Thymus (tissue), 11 donors: ENCODE measurements at regions not wholly inside any gene's neighbourhood (a gene's known extent, or its start where the extent isn't known, plus 50 kb on each side); places are given as distances from the start of the nearest gene placed in this dataset.

ENCODE experiments used
- DNase-seq, 9 donors: peaks; one replicate each; pipeline ENCODE4 v3.0.0-alpha.2; 2013; ENCODE audit warnings: low spot score in 9 of 9, low read depth in 6 of 9, missing footprints in 1 of 9
- H3K27ac ChIP-seq, 2 donors: one replicate each; pipeline ENCODE4 v1.5.1; 2013; ENCODE audit warnings: control low read depth in 1 of 2, low read depth in 1 of 2, low read length in 1 of 2, mild to moderate bottlenecking in 1 of 2, moderate library complexity in 1 of 2
- H3K27me3 ChIP-seq, 2 donors: one replicate each; pipeline ENCODE4 v1.5.1; 2013; ENCODE audit warnings: low read length in 1 of 2; ENCODE audit not compliant: control insufficient read depth in 2 of 2, insufficient read depth in 1 of 2
- H3K36me3 ChIP-seq, 2 donors: one replicate each; pipeline ENCODE4 v1.5.1; 2013; ENCODE audit warnings: low read length in 1 of 2, mild to moderate bottlenecking in 1 of 2, moderate library complexity in 1 of 2; ENCODE audit not compliant: control insufficient read depth in 2 of 2, insufficient read depth in 2 of 2
- H3K4me1 ChIP-seq, 2 donors: one replicate each; pipeline ENCODE4 v1.5.1; 2013; ENCODE audit warnings: low read length in 2 of 2; ENCODE audit not compliant: control insufficient read depth in 2 of 2, insufficient read depth in 2 of 2
- H3K4me3 ChIP-seq, 2 donors: one replicate each; pipeline ENCODE4 v1.5.1; 2013; ENCODE audit warnings: low read length in 2 of 2, control low read depth in 1 of 2, mild to moderate bottlenecking in 1 of 2
- H3K9me3 ChIP-seq, 2 donors: one replicate each; pipeline ENCODE4 v1.5.1; 2013; ENCODE audit warnings: low read length in 1 of 2, mild to moderate bottlenecking in 1 of 2; ENCODE audit not compliant: control insufficient read depth in 2 of 2, insufficient read depth in 1 of 2
- WGBS: extraction: QIAGEN DNeasy Blood & Tissue Kit; methylation state at CpG from one replicate; pipeline ENCODE4 v1.1.7; 2013; 5-methylcytosine and 5-hydroxymethylcytosine counted together
- donor health status: healthy.

GRCh38 chr10:63010203-63010602 is 122.9 kb upstream of the NRBF2 start:
- H3K4me3 ChIP-seq, result no peak overlapping the region
- no peaks in the 10 kb centered on the region for H3K9me3 ChIP-seq
- no peaks in the 10 kb centered on the region for H3K4me1 ChIP-seq
- no peaks in the 10 kb centered on the region for H3K27me3 ChIP-seq
- no peak for DNase-seq
- H3K27ac ChIP-seq, result no peak overlapping the region
- no peaks in the 10 kb centered on the region for H3K36me3 ChIP-seq
- WGBS, result 94% methylated on average over 1 of the region's 1 CpG

GRCh38 chr10:63008491-63008890 is 124.6 kb upstream of the NRBF2 start:
- no peaks in the 10 kb centered on the region for H3K27me3 ChIP-seq
- H3K27ac ChIP-seq, result no peak overlapping the region
- DNase-seq, result no peak
- H3K9me3 ChIP-seq, result no peaks in the 10 kb centered on the region
- H3K4me3 ChIP-seq, result no peak overlapping the region
- H3K4me1 ChIP-seq, result no peaks in the 10 kb centered on the region
- no peaks in the 10 kb centered on the region for H3K36me3 ChIP-seq

- 95% methylated on average over 9 of the region's 9 CpGs for WGBS
- Histone ChIP-seq H3K27ac (no peak overlapping the region), H3K9me3 (no peaks in the 10 kb centered on the region), H3K4me3 (no peak overlapping the region), H3K36me3 (no peaks in the 10 kb centered on the region), H3K4me1 (no peaks in the 10 kb centered on the region), H3K27me3 (no peaks in the 10 kb centered on the region)
- DNase-seq, result no peak
Observed at GRCh38 chr10:63007112-63007511, 126.0 kb upstream of the NRBF2 start.

- DNase-seq, result no peak
- Histone ChIP-seq H3K4me1 (no peaks in the 10 kb centered on the region), H3K27me3 (no peaks in the 10 kb centered on the region), H3K4me3 (no peak overlapping the region), H3K27ac (no peak overlapping the region), H3K9me3 (no peaks in the 10 kb centered on the region), H3K36me3 (no peaks in the 10 kb centered on the region)
- WGBS, result 94% methylated on average over 3 of the region's 3 CpGs
Observed at GRCh38 chr10:63005246-63005645, 127.9 kb upstream of the NRBF2 start.

GRCh38 chr10:63003816-63004453 is 129.2 kb upstream of the NRBF2 start:
- H3K36me3 ChIP-seq, result no peaks in the 10 kb centered on the region
- H3K9me3 ChIP-seq, result no peaks in the 10 kb centered on the region
- DNase-seq, result no peak
- H3K27me3 ChIP-seq, result no peaks in the 10 kb centered on the region
- 82% methylated on average over 5 of the region's 5 CpGs for WGBS
- H3K4me3 ChIP-seq, result no peak overlapping the region
- H3K4me1 ChIP-seq, result no peaks in the 10 kb centered on the region
- H3K27ac ChIP-seq, result no peak overlapping the region

GRCh38 chr10:62996925-62997324 is 136.2 kb upstream of the NRBF2 start:
- no peak for DNase-seq
- Histone ChIP-seq H3K27me3 (no peaks in the 10 kb centered on the region), H3K9me3 (no peaks in the 10 kb centered on the region), H3K27ac (no peak overlapping the region), H3K4me1 (no peaks in the 10 kb centered on the region), H3K4me3 (no peak overlapping the region), H3K36me3 (no peaks in the 10 kb centered on the region)
- 97% methylated on average over 3 of the region's 3 CpGs for WGBS

- Histone ChIP-seq H3K36me3 (no peaks in the 10 kb centered on the region), H3K9me3 (no peaks in the 10 kb centered on the region), H3K27me3 (no peaks in the 10 kb centered on the region), H3K27ac (no peak overlapping the region), H3K4me3 (no peak overlapping the region), H3K4me1 (no peaks in the 10 kb centered on the region)
- no peak for DNase-seq
- 18% methylated on average over 1 of the region's 1 CpG for WGBS
Observed at GRCh38 chr10:62996516-62996915, 136.6 kb upstream of the NRBF2 start.

GRCh38 chr10:62993121-62993520 is 140.0 kb upstream of the NRBF2 start:
- DNase-seq, result no peak
- no peaks in the 10 kb centered on the region for H3K9me3 ChIP-seq
- H3K27ac ChIP-seq, result no peak overlapping the region
- no peak overlapping the region for H3K4me3 ChIP-seq
- no peaks in the 10 kb centered on the region for H3K4me1 ChIP-seq
- H3K27me3 ChIP-seq, result no peaks in the 10 kb centered on the region
- no peaks in the 10 kb centered on the region for H3K36me3 ChIP-seq

GRCh38 chr10:62992145-62992721 is 140.9 kb upstream of the NRBF2 start:
- 84% methylated on average over 9 of the region's 9 CpGs for WGBS
- Histone ChIP-seq H3K4me3 (no peak overlapping the region), H3K4me1 (no peaks in the 10 kb centered on the region), H3K27me3 (no peaks in the 10 kb centered on the region), H3K36me3 (no peaks in the 10 kb centered on the region), H3K27ac (peak overlapping the region in 1 of 2 donors; percentile 8), H3K9me3 (no peaks in the 10 kb centered on the region)
- peak in 1 of 9 donors; percentile 25 for DNase-seq
